ENCODE measurements at regions not wholly inside any gene's neighbourhood (a gene's known extent, or its start where the extent isn't known, plus 50 kb on each side); places are given as distances from the start of the nearest gene placed in this dataset.

DNA sequence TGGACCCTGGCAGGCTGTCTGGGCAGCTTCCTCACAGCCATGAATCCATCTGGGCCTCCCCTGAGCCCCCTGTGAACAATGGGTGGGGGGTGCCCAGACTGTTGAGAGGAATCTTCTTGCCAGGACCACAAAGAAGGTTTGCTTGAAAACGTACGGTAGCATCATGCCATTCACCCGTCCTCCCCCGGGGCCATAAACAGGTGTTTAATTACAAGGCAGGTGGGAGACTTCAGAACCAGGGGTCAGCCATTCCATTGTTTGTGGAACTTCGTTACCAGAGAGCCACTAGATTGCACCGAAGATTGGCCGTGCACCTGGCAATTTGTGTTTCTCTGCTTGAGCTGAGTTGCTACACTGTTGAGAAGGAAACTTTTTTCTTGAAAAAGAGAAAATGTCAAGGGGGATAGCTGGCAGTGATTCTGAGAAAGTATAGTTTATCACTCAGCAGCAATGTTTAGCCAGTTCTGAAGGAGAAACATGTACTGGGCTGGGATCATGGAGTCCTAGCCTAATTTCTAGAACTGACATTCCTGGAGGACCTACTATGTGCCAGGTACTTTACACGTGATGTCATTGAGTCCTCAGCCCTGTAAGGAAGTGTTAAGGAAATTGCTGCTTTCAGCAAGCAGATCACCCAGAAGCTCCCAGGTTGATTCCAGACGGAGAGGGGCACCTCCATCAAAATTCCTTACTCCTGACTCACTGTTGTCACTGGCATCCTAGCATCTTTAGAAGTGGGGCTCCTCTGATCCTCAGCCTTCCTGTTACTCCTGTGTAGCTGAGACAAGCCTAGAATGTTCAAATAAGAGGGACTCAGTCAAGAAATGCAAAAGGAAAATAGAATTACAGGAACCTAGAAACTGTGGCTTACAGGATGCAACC is 103.8 kb upstream of the UBE2E1 start:
- TF ChIP-seq, protein P1, sequence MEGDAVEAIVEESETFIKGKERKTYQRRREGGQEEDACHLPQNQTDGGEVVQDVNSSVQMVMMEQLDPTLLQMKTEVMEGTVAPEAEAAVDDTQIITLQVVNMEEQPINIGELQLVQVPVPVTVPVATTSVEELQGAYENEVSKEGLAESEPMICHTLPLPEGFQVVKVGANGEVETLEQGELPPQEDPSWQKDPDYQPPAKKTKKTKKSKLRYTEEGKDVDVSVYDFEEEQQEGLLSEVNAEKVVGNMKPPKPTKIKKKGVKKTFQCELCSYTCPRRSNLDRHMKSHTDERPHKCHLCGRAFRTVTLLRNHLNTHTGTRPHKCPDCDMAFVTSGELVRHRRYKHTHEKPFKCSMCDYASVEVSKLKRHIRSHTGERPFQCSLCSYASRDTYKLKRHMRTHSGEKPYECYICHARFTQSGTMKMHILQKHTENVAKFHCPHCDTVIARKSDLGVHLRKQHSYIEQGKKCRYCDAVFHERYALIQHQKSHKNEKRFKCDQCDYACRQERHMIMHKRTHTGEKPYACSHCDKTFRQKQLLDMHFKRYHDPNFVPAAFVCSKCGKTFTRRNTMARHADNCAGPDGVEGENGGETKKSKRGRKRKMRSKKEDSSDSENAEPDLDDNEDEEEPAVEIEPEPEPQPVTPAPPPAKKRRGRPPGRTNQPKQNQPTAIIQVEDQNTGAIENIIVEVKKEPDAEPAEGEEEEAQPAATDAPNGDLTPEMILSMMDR (IDR thresholded peaks at IDR 0.05) = no peak
- TF ChIP-seq POLR2AphosphoS5 (IDR thresholded peaks at IDR 0.05) (no peak), POLR2A (IDR thresholded peaks at IDR 0.05) (no peak)

Data from breast epithelium (tissue), 3 donors.